Prostate gland (tissue), 2 donors: ENCODE measurements at regions not wholly inside any gene's neighbourhood (a gene's known extent, or its start where the extent isn't known, plus 50 kb on each side); places are given as distances from the start of the nearest gene placed in this dataset.

ENCODE experiments used
- CTCF ChIP-seq, 4 experiments: fragments of 200-600 bp in 2 of 4; fragments of 450-650 bp in 2 of 4; sonication (generic) in 2 of 4; IDR thresholded peaks; 1 replicate in 3 of 4; 2 replicates in 1 of 4; pipeline ENCODE4 v1.5.1; 2016 to 2019; ENCODE audit warnings: antibody characterized with exemption in 4 of 4, mild to moderate bottlenecking in 2 of 4, moderate library complexity in 2 of 4
- POLR2AphosphoS5 ChIP-seq: sonication (generic); formaldehyde crosslinking; IDR thresholded peaks from one replicate; pipeline ENCODE4 v1.6.1; 2017; ENCODE audit warnings: antibody characterized with exemption

- TF ChIP-seq CTCF (IDR thresholded peaks at IDR 0.05) (no peak), POLR2AphosphoS5 (no peak)
Measured at GRCh38 chr12:124656947-124657434, 89.6 kb upstream of the NCOR2 start.
